Body of pancreas (tissue), 4 donors: ENCODE measurements at regions not wholly inside any gene's neighbourhood (a gene's known extent, or its start where the extent isn't known, plus 50 kb on each side); places are given as distances from the start of the nearest gene placed in this dataset.

Source experiments
- POLR2A ChIP-seq, 3 donors: fragments of 450-650 bp; IDR thresholded peaks; one replicate each; pipeline ENCODE4 v1.6.1; 2016; ENCODE audit warnings: antibody characterized with exemption in 3 of 3, mild to moderate bottlenecking in 2 of 3
- TF ChIP-seq, protein P1 (sequence below), 7 experiments: fragments of 450-650 bp in 4 of 7; fragments of 200-600 bp in 3 of 7; sonication (generic) in 3 of 7; IDR thresholded peaks; one replicate each; pipeline ENCODE4 v1.5.1; 2016 to 2019; ENCODE audit warnings: antibody characterized with exemption in 7 of 7

DNA sequence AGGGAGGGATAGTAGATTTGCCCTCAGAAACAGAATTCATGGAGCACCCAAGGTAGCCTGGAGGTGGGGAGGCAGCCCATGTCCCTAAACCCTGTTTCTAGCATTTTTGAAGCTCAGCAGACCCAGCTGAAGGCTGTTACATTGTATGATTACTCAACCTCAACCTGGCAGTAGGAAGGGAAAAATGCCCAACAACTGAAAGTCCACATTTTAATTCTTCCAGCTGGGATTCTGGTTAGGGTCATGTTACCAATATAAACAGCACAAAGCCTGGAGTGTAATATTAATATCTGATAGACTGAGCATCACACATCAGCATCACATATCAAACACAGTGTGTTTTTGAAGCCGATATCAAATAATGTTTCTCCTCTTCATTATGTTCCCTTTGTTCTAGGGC is 437.0 kb downstream of the HRH4 start:
- TF ChIP-seq POLR2A (IDR thresholded peaks at IDR 0.05) = no peak
- TF ChIP-seq, protein P1, sequence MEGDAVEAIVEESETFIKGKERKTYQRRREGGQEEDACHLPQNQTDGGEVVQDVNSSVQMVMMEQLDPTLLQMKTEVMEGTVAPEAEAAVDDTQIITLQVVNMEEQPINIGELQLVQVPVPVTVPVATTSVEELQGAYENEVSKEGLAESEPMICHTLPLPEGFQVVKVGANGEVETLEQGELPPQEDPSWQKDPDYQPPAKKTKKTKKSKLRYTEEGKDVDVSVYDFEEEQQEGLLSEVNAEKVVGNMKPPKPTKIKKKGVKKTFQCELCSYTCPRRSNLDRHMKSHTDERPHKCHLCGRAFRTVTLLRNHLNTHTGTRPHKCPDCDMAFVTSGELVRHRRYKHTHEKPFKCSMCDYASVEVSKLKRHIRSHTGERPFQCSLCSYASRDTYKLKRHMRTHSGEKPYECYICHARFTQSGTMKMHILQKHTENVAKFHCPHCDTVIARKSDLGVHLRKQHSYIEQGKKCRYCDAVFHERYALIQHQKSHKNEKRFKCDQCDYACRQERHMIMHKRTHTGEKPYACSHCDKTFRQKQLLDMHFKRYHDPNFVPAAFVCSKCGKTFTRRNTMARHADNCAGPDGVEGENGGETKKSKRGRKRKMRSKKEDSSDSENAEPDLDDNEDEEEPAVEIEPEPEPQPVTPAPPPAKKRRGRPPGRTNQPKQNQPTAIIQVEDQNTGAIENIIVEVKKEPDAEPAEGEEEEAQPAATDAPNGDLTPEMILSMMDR (IDR thresholded peaks at IDR 0.05) = no peak
